ENCODE measurements at regions not wholly inside any gene's neighbourhood (a gene's known extent, or its start where the extent isn't known, plus 50 kb on each side); places are given as distances from the start of the nearest gene placed in this dataset.

DNA sequence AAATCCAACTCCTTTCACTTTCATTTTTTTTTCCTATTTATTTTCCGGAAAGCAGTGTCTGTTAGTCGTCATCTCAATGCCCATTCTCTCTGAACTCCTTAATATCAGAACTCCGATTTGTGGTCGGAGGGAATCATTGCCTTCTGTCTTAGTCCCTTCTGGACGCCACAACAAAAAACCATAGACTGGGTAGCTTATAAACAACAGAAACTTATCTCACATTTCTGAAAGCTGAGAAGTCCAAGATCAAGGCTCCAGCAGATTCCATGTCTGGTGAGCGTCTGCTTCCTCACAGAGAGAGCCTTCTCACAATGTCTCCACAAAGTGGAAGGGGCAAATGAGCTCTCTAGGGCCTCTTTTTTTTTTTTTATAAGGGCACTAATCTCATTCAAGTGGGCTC lies 296.6 kb upstream of the CDH11 start:
- TF ChIP-seq POLR2AphosphoS5 (IDR thresholded peaks at IDR 0.05) = no peak
- TF ChIP-seq, protein P1, sequence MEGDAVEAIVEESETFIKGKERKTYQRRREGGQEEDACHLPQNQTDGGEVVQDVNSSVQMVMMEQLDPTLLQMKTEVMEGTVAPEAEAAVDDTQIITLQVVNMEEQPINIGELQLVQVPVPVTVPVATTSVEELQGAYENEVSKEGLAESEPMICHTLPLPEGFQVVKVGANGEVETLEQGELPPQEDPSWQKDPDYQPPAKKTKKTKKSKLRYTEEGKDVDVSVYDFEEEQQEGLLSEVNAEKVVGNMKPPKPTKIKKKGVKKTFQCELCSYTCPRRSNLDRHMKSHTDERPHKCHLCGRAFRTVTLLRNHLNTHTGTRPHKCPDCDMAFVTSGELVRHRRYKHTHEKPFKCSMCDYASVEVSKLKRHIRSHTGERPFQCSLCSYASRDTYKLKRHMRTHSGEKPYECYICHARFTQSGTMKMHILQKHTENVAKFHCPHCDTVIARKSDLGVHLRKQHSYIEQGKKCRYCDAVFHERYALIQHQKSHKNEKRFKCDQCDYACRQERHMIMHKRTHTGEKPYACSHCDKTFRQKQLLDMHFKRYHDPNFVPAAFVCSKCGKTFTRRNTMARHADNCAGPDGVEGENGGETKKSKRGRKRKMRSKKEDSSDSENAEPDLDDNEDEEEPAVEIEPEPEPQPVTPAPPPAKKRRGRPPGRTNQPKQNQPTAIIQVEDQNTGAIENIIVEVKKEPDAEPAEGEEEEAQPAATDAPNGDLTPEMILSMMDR (IDR thresholded peaks at IDR 0.05) = no peak
